MM.1S (cell line): ENCODE measurements at regions not wholly inside any gene's neighbourhood (a gene's known extent, or its start where the extent isn't known, plus 50 kb on each side); places are given as distances from the start of the nearest gene placed in this dataset.

Source experiments
- DNase-seq: peaks from one replicate; pipeline ENCODE4 v3.0.0-alpha.2; 2015
- H2AFZ ChIP-seq: fragments of 300-600 bp; sonication (generic); 2 replicates; pipeline ENCODE4 v1.6.0; 2016; ENCODE audit warnings: antibody characterized with exemption, low read length
- H3F3A ChIP-seq: fragments of 300-600 bp; sonication (generic); 2 replicates; pipeline ENCODE4 v1.6.1; 2016; ENCODE audit warnings: mild to moderate bottlenecking, antibody characterized with exemption, low read length, moderate library complexity, mixed read lengths; ENCODE audit not compliant: insufficient read depth
- H3K27ac ChIP-seq: fragments of 300-600 bp; sonication (generic); 2 replicates; pipeline ENCODE4 v1.5.1; 2016; ENCODE audit warnings: mild to moderate bottlenecking, low read length
- H3K27me3 ChIP-seq: fragments of 300-600 bp; sonication (generic); replicated peaks from 2 replicates; pipeline ENCODE4 v1.6.0; 2016; ENCODE audit warnings: low read length; ENCODE audit not compliant: insufficient read depth
- H3K36me3 ChIP-seq: fragments of 300-600 bp; sonication (generic); replicated peaks from 2 replicates; pipeline ENCODE4 v1.6.1; 2016; ENCODE audit warnings: mild to moderate bottlenecking, low read length, mixed read lengths; ENCODE audit not compliant: insufficient read depth
- H3K4me1 ChIP-seq: fragments of 300-600 bp; sonication (generic); 2 replicates; pipeline ENCODE4 v1.6.1; 2016; ENCODE audit warnings: low read length, mixed read lengths
- H3K4me2 ChIP-seq: fragments of 300-600 bp; sonication (generic); 2 replicates; pipeline ENCODE4 v1.6.0; 2016; ENCODE audit warnings: low read depth, low read length
- H3K4me3 ChIP-seq: fragments of 300-600 bp; sonication (generic); 2 replicates; pipeline ENCODE4 v1.5.1; 2016; ENCODE audit warnings: low read length, mixed read lengths
- H3K79me2 ChIP-seq: fragments of 300-600 bp; sonication (generic); 2 replicates; pipeline ENCODE4 v1.6.1; 2016; ENCODE audit warnings: mixed run types, low read length, mixed read lengths
- H3K9ac ChIP-seq: fragments of 300-600 bp; sonication (generic); 2 replicates; pipeline ENCODE4 v1.6.1; 2016; ENCODE audit warnings: low read length, mixed read lengths
- H3K9me2 ChIP-seq: fragments of 300-600 bp; sonication (generic); replicated peaks from 2 replicates; pipeline ENCODE4 v1.6.1; 2016; ENCODE audit warnings: mild to moderate bottlenecking, low read length, mixed read lengths; ENCODE audit not compliant: insufficient read depth
- H3K9me3 ChIP-seq: fragments of 300-600 bp; sonication (generic); replicated peaks from 2 replicates; pipeline ENCODE4 v1.6.1; 2016; ENCODE audit warnings: mild to moderate bottlenecking, low read length, mixed read lengths; ENCODE audit not compliant: insufficient read depth
- H4K20me1 ChIP-seq: fragments of 300-600 bp; sonication (generic); 2 replicates; pipeline ENCODE4 v1.6.1; 2016; ENCODE audit warnings: mild to moderate bottlenecking, low read length, moderate library complexity, mixed read lengths; ENCODE audit not compliant: insufficient read depth
- EZH2 ChIP-seq: fragments of 300-600 bp; sonication (generic); optimal IDR thresholded peaks from 2 replicates; pipeline ENCODE3; 2017; ENCODE audit warnings: low read depth, mild to moderate bottlenecking, antibody characterized with exemption, low read length, mixed read lengths
- EZH2phosphoT487 ChIP-seq: fragments of 300-600 bp; sonication (generic); IDR thresholded peaks from 2 replicates; pipeline ENCODE4 v1.6.1; 2018; ENCODE audit warnings: antibody characterized with exemption, low read length
- TF ChIP-seq, protein P1 (sequence below): fragments of 300-600 bp; sonication (generic); IDR thresholded peaks from 2 replicates; pipeline ENCODE4 v1.5.1; 2016; ENCODE audit warnings: antibody characterized with exemption, low read length, mixed read lengths

GRCh38 chr10:124229201-124229988 lies 136.0 kb upstream of the CHST15 start:
- Histone ChIP-seq H3K9me2 (no peaks in the 10 kb centered on the region), H3K36me3 (no peaks in the 10 kb centered on the region), H4K20me1 (no peaks in the 10 kb centered on the region), H3F3A (no peaks in the 10 kb centered on the region), H2AFZ (no peak overlapping the region), H3K4me1 (no peaks in the 10 kb centered on the region), H3K27me3 (no peaks in the 10 kb centered on the region), H3K4me2 (no peak overlapping the region), H3K9ac (no peak overlapping the region), H3K4me3 (no peak overlapping the region), H3K79me2 (no peaks in the 10 kb centered on the region), H3K9me3 (no peaks in the 10 kb centered on the region), H3K27ac (no peak overlapping the region)
- TF ChIP-seq EZH2phosphoT487: no peak
- TF ChIP-seq EZH2: no peak
- TF ChIP-seq, protein P1, sequence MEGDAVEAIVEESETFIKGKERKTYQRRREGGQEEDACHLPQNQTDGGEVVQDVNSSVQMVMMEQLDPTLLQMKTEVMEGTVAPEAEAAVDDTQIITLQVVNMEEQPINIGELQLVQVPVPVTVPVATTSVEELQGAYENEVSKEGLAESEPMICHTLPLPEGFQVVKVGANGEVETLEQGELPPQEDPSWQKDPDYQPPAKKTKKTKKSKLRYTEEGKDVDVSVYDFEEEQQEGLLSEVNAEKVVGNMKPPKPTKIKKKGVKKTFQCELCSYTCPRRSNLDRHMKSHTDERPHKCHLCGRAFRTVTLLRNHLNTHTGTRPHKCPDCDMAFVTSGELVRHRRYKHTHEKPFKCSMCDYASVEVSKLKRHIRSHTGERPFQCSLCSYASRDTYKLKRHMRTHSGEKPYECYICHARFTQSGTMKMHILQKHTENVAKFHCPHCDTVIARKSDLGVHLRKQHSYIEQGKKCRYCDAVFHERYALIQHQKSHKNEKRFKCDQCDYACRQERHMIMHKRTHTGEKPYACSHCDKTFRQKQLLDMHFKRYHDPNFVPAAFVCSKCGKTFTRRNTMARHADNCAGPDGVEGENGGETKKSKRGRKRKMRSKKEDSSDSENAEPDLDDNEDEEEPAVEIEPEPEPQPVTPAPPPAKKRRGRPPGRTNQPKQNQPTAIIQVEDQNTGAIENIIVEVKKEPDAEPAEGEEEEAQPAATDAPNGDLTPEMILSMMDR: no peak
- no peak for DNase-seq

DNA sequence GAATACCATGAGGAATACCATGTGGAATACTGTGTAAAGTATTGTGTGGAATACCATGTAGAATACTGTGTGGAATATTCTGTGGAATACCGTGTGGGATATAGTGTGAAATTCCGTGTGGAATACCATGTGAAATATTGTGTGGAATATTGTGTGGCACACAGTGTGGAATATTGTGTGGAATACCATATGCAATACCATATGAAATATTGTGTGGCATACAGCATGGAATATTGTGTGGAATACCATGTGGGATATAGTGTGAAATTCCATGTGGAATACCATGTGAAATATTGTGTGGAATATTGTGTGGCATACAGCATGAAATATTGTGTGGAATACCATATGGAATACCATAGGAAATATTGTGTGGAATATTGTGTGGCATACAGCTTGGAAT lies 135.1 kb upstream of the CHST15 start:
- Histone ChIP-seq H4K20me1 (no peaks in the 10 kb centered on the region), H3K36me3 (no peaks in the 10 kb centered on the region), H3K4me3 (no peak overlapping the region), H2AFZ (no peak overlapping the region), H3K9me2 (no peaks in the 10 kb centered on the region), H3K27ac (no peak overlapping the region), H3F3A (no peaks in the 10 kb centered on the region), H3K4me1 (no peaks in the 10 kb centered on the region), H3K27me3 (no peaks in the 10 kb centered on the region), H3K9ac (no peak overlapping the region), H3K79me2 (no peaks in the 10 kb centered on the region), H3K4me2 (no peak overlapping the region), H3K9me3 (no peaks in the 10 kb centered on the region)
- no peak for TF ChIP-seq EZH2phosphoT487
- no peak for TF ChIP-seq EZH2
- TF ChIP-seq, protein P1: no peak
- DNase-seq: no peak

DNA sequence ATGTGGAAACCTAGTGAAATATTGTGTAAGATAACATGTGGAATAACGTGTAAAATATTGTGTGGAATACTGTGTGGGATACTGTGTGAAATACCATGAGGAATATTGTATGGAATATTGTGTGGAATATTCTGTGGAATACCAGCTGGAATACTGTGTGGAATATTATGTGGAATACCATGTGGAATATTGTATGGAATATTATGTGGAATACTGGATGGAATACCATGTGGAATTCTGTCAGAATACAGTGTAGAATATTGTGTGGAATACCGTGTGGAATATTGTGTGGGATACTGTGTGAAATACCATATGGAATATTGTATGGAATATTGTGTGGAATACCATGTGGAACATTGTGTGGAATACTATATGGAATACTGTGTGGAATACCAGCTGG lies 134.6 kb upstream of the CHST15 start:
- no peak for DNase-seq
- H3K4me2 ChIP-seq: no peak overlapping the region
- no peaks in the 10 kb centered on the region for H3K36me3 ChIP-seq
- no peak overlapping the region for H3K27ac ChIP-seq
- H3F3A ChIP-seq: no peaks in the 10 kb centered on the region
- no peaks in the 10 kb centered on the region for H3K9me2 ChIP-seq
- H3K79me2 ChIP-seq: no peaks in the 10 kb centered on the region
- no peak overlapping the region for H3K9ac ChIP-seq
- H2AFZ ChIP-seq: no peak overlapping the region
- no peaks in the 10 kb centered on the region for H3K4me1 ChIP-seq
- no peaks in the 10 kb centered on the region for H3K9me3 ChIP-seq
- no peaks in the 10 kb centered on the region for H4K20me1 ChIP-seq
- H3K27me3 ChIP-seq: no peaks in the 10 kb centered on the region
- no peak overlapping the region for H3K4me3 ChIP-seq
- TF ChIP-seq, protein P1: no peak
- TF ChIP-seq EZH2phosphoT487 (no peak), EZH2 (no peak)
